IPS DF 4.7 (cell line): ENCODE measurements at regions not wholly inside any gene's neighbourhood (a gene's known extent, or its start where the extent isn't known, plus 50 kb on each side); places are given as distances from the start of the nearest gene placed in this dataset.
"Not testable (repeated sequence)": the region's sequence is repeated elsewhere in the genome, so short reads cannot be mapped to it uniquely, and the experiment has no call there.

Experiments
- DNase-seq: peaks from one replicate; pipeline ENCODE4 v3.0.0-alpha.2; 2013; ENCODE audit warnings: low spot score; ENCODE audit errors: extremely low read depth

DNA sequence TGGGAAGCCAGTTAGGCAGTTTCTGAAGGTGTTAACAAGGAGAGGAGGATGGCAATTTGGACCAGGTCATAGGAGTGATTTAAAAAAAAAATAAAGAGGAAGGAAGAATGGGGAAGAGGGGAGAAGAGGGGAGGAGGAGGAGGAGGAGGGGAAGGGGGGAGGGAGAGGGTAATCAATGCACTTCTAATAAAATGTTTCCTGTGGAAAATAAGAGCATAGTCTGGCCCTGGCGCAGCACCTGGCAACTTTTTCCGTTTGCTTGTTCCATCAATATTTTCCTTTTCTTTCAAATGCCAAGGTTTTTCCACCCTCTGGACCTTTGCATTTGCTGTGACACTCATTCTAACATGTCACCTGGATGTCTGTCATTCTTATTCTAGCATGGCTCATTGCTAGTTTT is 308.2 kb downstream of the PPP1R3A start:
- no peak for DNase-seq

DNA sequence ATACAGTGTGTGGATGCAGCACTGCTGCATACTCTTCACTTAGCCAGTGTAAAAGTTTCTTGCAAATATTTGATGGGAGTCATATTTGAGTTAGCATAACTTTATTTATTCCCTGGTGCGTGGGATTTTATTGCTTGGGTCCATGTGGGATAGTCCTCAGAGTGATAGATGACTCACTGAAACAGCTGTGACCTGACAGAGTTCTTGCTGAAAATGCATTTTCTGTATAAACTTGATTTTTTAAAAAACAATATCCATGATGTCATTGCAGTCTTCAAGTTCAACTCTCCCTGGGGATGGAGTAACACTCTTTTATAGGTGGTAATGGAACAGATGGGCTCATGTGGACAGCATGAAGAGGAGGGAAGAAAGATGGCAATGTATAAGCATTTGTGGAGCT is 310.0 kb downstream of the PPP1R3A start:
- no peak for DNase-seq

- no peak for DNase-seq
These were observed 312.5 kb downstream of the PPP1R3A start for GRCh38 chr7:113606325-113606724.

DNA sequence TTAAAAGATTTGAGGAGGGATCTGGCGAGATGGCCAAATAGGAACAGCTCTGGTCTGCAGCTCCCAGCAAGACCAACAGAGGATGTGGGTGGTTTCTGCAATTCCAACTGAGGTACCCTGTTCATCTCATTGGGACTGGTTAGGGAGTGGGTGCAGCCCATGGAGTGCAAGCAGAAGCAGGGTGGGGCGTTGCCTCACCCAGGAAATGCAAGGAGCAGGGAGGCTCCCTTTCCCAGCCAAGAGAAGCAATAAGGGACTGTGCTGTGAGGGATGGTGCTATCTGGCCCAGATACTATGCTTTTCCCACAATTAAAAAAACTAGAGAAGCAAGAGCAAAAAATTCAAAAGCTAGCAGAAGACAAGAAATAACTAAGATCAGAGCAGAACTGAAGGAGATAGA is 318.4 kb downstream of the PPP1R3A start:
- DNase-seq: not testable (repeated sequence)

GRCh38 chr7:113593455-113593854 is 325.4 kb downstream of the PPP1R3A start:
- DNase-seq: not testable (repeated sequence)

GRCh38 chr7:113592924-113593323 is 325.9 kb downstream of the PPP1R3A start:
- not testable (repeated sequence) for DNase-seq

DNA sequence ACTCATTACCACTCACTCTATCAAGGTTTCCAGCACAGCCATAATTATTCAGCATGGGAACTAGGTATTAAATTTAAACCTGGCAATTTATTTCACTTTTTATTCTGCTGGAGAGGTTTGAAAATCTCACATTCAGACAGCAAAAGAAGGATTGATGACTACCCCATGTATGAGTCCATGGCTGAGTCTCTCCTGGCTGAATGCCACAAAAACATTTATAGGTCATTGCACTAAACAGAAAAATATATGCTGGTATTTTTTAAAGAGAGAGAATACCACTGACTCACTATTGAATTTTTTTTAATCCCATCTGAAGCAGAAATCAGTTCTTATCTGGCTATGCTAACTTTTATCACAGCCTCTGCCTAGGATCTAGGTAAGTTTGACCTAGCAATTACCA is 336.3 kb downstream of the PPP1R3A start:
- no peak for DNase-seq

DNA sequence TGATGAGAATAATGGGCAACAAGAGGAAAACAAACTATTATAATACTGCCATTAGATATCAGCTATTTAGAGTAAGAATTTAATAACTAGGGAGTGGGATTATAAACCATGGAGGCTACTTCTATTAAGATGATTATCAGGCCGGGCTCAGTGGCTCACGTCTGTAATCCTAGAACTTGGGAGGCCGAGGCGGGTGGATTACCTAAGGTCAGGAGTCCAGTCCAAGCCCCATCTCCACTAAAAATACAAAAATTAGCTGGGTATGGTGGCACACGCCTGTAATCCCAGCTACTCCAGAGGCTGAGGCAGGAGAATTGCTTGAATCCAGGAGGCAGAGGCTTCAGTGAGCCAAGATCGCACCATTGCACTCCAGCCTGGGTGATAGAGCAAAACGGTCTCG is 355.6 kb downstream of the PPP1R3A start:
- DNase-seq: not testable (repeated sequence)

GRCh38 chr7:113562801-113563200 is 356.0 kb downstream of the PPP1R3A start:
- no peak for DNase-seq

- DNase-seq: no peak
These were observed 356.6 kb downstream of the PPP1R3A start for GRCh38 chr7:113562242-113562641.

DNA sequence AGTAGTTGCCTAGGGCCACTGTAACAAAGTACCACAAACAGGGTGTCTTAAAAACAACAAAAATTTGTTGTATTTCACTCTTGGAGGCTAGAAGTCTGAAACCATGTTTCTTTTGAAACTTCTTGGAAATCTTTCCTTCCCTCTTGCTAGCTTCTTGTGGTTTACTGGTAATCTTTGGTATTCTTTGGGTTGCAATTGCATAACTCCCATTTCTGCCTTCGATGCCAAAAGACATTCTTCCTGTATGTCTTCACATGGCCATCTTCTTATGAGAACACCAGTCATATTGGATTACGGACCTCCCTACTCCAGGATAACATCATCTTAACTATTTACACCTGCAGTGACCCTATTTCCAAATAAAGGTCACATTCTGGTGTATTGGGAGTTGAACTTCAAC is 357.4 kb downstream of the PPP1R3A start:
- no peak for DNase-seq

- no peak for DNase-seq
These were observed 367.8 kb downstream of the PPP1R3A start for GRCh38 chr7:113550966-113551365.

GRCh38 chr7:113548561-113548960 is 370.2 kb downstream of the PPP1R3A start:
- DNase-seq: no peak

DNA sequence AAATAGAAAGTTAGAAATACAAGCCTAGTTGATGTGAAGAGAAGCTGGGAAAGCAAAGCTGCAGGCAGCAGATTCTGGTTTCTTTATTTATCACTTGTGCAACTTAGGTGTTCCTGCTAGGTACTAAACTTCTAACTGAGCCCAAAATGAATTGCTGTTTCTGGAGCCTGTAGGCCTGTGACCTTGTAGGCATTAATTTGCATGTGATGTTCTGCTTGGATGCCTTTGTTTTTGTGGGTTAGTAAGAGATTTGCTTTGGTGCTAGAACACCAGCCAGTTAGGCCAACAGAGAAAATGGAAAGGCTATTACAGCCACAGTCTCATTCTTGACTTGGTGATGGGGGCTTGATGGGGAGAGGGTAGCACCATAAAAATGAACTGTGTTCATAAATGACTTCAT is 370.7 kb downstream of the PPP1R3A start:
- DNase-seq: no peak

DNA sequence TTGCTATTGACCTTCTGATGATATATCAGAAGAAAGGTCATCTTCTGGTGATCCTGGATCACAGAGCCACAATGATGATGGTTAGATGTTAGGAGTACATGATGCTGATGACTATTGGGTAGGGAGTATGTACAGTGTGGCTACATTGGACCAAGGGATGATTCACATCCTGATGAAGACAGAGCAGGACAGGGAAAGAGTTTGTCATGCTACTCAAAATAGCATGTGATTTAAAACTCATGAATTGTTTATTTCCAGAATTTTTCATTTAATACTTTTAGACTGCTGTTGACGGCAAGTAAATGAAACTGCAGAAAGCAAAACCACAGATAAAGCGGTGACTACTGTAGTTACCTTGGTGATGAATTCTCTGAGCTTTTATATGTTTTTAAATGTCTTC is 397.3 kb downstream of the PPP1R3A start:
- no peak for DNase-seq

DNA sequence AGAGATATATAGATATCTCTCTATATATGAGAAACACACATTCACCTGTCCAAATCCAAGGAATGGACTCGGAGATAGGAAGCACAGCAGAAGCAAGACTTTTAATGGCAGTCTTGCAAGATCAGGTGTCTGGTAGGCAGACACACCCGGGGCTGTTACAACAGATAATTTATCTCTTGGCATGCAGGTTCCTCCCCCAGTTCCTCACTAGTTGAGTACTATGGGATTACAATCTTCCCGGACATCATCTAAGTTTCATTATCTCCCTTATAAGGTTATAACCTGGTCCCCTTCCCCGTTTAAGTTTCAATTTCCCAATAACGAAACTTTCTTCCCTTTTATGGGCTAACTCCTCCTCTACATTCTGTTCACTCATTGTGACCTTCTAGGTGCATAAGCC is 399.3 kb downstream of the PPP1R3A start:
- no peak for DNase-seq

DNA sequence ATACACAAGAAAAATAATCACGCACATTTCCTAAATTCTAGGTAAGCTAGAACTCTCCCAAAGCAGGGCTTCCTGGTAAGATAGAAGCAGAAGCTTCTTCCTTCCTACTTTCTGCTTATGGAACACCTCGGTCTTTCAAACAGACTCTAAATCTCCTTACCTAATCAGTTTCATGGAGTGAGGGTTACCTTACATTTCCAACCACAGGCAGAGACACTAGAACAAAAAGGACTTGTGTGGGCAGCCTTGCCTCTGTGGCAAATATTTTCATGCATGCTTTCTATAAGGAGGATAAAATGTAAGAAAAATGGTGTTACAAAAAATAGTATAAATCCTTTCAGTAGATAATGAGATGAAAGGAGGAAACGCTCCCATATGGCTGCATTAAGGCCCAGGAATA is 386.3 kb upstream of the SMIM30 start:
- no peak for DNase-seq

DNA sequence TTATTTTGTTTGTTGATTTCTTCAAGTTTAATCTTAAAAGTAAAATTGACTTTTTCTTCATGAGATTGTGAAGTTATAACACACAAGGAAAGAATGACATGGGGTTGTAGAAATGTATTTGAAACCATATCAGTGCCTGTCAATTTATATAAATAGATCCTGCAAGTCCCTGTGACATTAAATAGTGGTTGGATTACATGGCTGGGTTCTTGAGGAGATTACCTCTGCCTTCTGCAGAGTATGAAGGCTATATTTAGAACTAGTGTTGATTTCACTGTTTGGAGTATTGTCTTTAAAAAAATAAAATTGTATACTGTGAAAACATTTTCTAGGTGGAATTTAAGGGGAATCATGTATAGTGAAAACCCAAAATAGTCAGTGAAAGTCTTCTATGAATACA is 385.8 kb upstream of the SMIM30 start:
- no peak for DNase-seq

DNA sequence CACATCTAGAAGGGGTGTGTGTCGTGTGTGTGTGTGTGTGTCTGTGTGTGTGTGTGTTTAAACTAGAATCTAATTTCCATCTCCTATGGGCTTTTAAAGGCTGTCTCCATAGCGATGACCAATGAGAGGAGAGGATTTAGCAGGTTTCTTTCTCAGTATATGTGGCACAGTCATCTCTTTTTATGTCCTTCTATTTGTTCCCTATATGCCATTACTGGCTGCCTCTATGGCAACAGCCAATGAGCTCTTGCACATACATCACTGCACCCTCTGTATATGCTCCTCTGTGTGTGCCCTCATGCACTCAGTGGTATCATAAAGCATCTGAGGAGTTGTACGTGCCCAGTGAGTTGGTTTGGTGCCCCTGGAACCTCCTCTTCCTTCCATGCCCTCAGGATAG is 378.2 kb upstream of the SMIM30 start:
- DNase-seq: not testable (repeated sequence)

GRCh38 chr7:113494797-113495566 is 376.6 kb upstream of the SMIM30 start:
- not testable (repeated sequence) for DNase-seq

GRCh38 chr7:113491305-113491704 is 373.0 kb upstream of the SMIM30 start:
- no peak for DNase-seq

- no peak for DNase-seq
These were observed 369.8 kb upstream of the SMIM30 start for GRCh38 chr7:113487925-113488731.

- DNase-seq: no peak
These were observed 368.2 kb upstream of the SMIM30 start for GRCh38 chr7:113486548-113486947.
